HepG2 (cell line): ENCODE measurements at regions not wholly inside any gene's neighbourhood (a gene's known extent, or its start where the extent isn't known, plus 50 kb on each side); places are given as distances from the start of the nearest gene placed in this dataset.

Experiments
- ATAC-seq: fragments of 200-7000 bp; cut with Tn5 transposase; 3 replicates; pipeline ENCODE4 v1.9.1; 2020; ENCODE audit warnings: mild to moderate bottlenecking, moderate library complexity
- BruUV-seq: library from RNA; stranded (reverse); fragments of 400-500 nt; replicated peaks from 2 replicates; lab custom pipeline; 2021; lab: Mats Ljungman, UMichigan
- CTCF ChIA-PET: fragments of 300-600 bp; formaldehyde crosslinking; extraction: SDS; loops from one replicate; lab custom pipeline; 2021; ENCODE audit warnings: low total read pairs, inconsistent platforms, low intra/inter-chr PET ratio; lab: Yijun Ruan, JAX
- POLR2A ChIA-PET: fragments of 350-600 bp; sonication (Branson Sonifier 250); formaldehyde crosslinking; loops from one replicate; lab custom pipeline; 2020; ENCODE audit warnings: antibody characterized with exemption, inconsistent platforms; lab: Yijun Ruan, JAX
- DNase-seq: peaks from one replicate; pipeline ENCODE4 v3.0.0-alpha.2; 2015; ENCODE audit warnings: low spot score
- FAIRE-seq: peaks from 3 replicates; lab custom pipeline; 2011; peaks lifted over from hg19 to GRCh38; lab: Jason Lieb, UNC
- H2AFZ ChIP-seq: one replicate; pipeline ENCODE4 v1.6.1; 2011; ENCODE audit warnings: low read length, inconsistent platforms
- H3K27ac ChIP-seq: fragments of 300-600 bp; 3 replicates; pipeline ENCODE4 v1.8.0; 2011; ENCODE audit warnings: mixed run types, mild to moderate bottlenecking, mixed read lengths, low read length, inconsistent platforms; ENCODE audit not compliant: insufficient read depth; ENCODE audit errors: extremely low read length
- H3K27me3 ChIP-seq, 2 experiments: fragments of 200-600 bp in 1 of 2; 2 replicates in 1 of 2; 3 replicates in 1 of 2; pipeline versions ENCODE4 v1.6.0 to v1.8.0; 2011; ENCODE audit warnings: low read length in 2 of 2, mild to moderate bottlenecking in 2 of 2, moderate library complexity in 2 of 2, inconsistent platforms in 1 of 2; ENCODE audit not compliant: insufficient read depth in 2 of 2, control insufficient read depth in 1 of 2
- H3K36me3 ChIP-seq, 2 experiments: fragments of 200-600 bp in 1 of 2; replicated peaks in 1 of 2; 2 replicates in 1 of 2; 3 replicates in 1 of 2; pipeline versions ENCODE4 v1.5.1 to v1.8.0; 2011; ENCODE audit warnings: low read length in 2 of 2, inconsistent platforms in 1 of 2; ENCODE audit not compliant: insufficient read depth in 2 of 2, control insufficient read depth in 1 of 2
- H3K4me1 ChIP-seq: 2 replicates; pipeline ENCODE4 v1.5.1; 2012; ENCODE audit warnings: low read length, inconsistent platforms; ENCODE audit not compliant: insufficient read depth
- H3K4me2 ChIP-seq: 2 replicates; pipeline ENCODE4 v1.6.0; 2011; ENCODE audit warnings: low read depth, low read length, inconsistent platforms
- H3K4me3 ChIP-seq, 3 experiments: fragments of 200-600 bp in 1 of 3; sonication (generic), shearing (Covaris generic) in 1 of 3; replicated peaks in 1 of 3; 2 replicates each; pipeline ENCODE4 v1.5.1; 2011 to 2016; ENCODE audit warnings: low read length in 3 of 3, inconsistent platforms in 2 of 3, low read depth in 2 of 3, mild to moderate bottlenecking in 2 of 3, control low read depth in 1 of 3, mixed read lengths in 1 of 3; ENCODE audit not compliant: insufficient read depth in 1 of 3
- H3K79me2 ChIP-seq: one replicate; pipeline ENCODE4 v1.6.1; 2011; ENCODE audit warnings: low read length, inconsistent platforms; ENCODE audit not compliant: insufficient read depth
- H3K9ac ChIP-seq: 2 replicates; pipeline ENCODE4 v1.6.0; 2011; ENCODE audit warnings: mild to moderate bottlenecking, low read depth, low read length, inconsistent platforms; ENCODE audit not compliant: insufficient read depth
- H3K9me3 ChIP-seq: 2 replicates; pipeline ENCODE4 v1.5.1; 2012; ENCODE audit warnings: mild to moderate bottlenecking, low read length
- H4K20me1 ChIP-seq: 2 replicates; pipeline ENCODE4 v1.6.0; 2011; ENCODE audit warnings: inconsistent platforms, mild to moderate bottlenecking, low read length, moderate library complexity; ENCODE audit not compliant: insufficient read depth
- TERF1 ChIP-seq: sonication (generic); formaldehyde crosslinking; IDR thresholded peaks from 2 replicates; pipeline ENCODE4 v1.8.0; 2022; ENCODE audit warnings: mild to moderate bottlenecking, missing genetic modification reagents, moderate library complexity
- ZNF367 ChIP-seq: sonication (generic); formaldehyde crosslinking; IDR thresholded peaks from 2 replicates; pipeline ENCODE4 v1.4.0; 2020; ENCODE audit warnings: missing genetic modification reagents, borderline replicate concordance
- ZNF382 ChIP-seq: sonication (generic); formaldehyde crosslinking; IDR thresholded peaks from 2 replicates; pipeline ENCODE4 v1.5.0; 2020; ENCODE audit warnings: missing genetic modification reagents, mild to moderate bottlenecking, borderline replicate concordance
- ZNF44 ChIP-seq: sonication (generic); formaldehyde crosslinking; IDR thresholded peaks from 2 replicates; pipeline ENCODE4 v1.5.1; 2020; ENCODE audit warnings: mild to moderate bottlenecking, missing genetic modification reagents
- ZNF496 ChIP-seq: sonication (generic); formaldehyde crosslinking; IDR thresholded peaks from 2 replicates; pipeline ENCODE4 v1.8.1; 2023; ENCODE audit warnings: mild to moderate bottlenecking, moderate library complexity, missing genetic modification reagents; ENCODE audit not compliant: insufficient replicate concordance
- ZNF563 ChIP-seq: sonication (generic); formaldehyde crosslinking; IDR thresholded peaks from 2 replicates; pipeline ENCODE4 v1.8.0; 2022; ENCODE audit warnings: mild to moderate bottlenecking, moderate library complexity, missing genetic modification reagents
- WGBS: methylation state at CpG from one replicate; pipeline ENCODE4 v1.1.6; 2017; ENCODE audit warnings: low lambda C conversion rate; 5-methylcytosine and 5-hydroxymethylcytosine counted together
- in situ Hi-C: cut with HindIII; loops from 2 replicates; pipeline ENCODE4 v1.10.0; 2017; ENCODE audit warnings: low pct_unique_long_range_greater_than_20kb; ENCODE audit not compliant: extremely low pct_ligation_motif_present
- intact Hi-C: fragments of 100-400 bp; cut with micrococcal nuclease; formaldehyde crosslinking; loops from one replicate; pipeline ENCODE4 v1.10.0; 2022; ENCODE audit not compliant: unreplicated experiment
- TF ChIP-seq, protein P1 (sequence below): sonication (generic); formaldehyde crosslinking; IDR thresholded peaks from 2 replicates; pipeline ENCODE4 v1.8.0; 2022; ENCODE audit warnings: low read depth, missing genetic modification reagents
- TF ChIP-seq, protein P2 (sequence below): sonication (generic); formaldehyde crosslinking; IDR thresholded peaks from 2 replicates; pipeline ENCODE4 v1.9.0; 2021; ENCODE audit warnings: missing genetic modification reagents, mild to moderate bottlenecking, borderline replicate concordance

DNA sequence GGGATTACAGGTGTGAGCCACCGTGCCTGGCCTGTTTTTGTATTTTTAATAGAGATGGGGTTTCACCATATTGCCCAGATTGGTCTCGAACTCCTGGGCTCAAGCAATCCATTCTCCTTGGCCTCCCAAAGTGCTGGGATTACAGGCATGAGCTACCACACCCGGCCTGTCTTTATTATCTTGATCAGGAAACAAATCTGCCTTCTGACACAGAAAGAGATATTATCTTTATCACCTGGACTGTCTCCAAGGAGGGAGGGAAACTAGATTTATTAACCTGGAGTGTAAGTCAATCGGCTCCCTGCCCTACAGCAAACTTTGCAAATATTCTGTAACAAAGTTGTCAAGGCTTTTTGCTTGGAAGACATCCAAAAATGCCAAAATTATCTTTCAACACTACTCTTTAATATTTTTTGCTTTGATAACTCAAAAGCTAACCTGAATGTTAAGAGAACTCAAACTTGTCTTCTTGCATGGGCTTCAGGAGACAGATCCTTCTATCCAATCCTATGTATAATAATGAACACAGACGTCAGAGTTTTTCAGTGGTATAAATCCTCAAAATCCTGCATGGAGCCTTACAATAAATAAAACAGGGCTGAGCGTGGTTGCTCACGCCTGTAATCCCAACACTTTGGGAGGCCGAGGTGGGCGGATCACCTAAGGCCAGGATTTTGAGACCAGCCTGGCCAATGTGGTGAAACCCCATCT is 85.0 kb upstream of the LOC128125822 start (continued):
- TF ChIP-seq, protein P1, sequence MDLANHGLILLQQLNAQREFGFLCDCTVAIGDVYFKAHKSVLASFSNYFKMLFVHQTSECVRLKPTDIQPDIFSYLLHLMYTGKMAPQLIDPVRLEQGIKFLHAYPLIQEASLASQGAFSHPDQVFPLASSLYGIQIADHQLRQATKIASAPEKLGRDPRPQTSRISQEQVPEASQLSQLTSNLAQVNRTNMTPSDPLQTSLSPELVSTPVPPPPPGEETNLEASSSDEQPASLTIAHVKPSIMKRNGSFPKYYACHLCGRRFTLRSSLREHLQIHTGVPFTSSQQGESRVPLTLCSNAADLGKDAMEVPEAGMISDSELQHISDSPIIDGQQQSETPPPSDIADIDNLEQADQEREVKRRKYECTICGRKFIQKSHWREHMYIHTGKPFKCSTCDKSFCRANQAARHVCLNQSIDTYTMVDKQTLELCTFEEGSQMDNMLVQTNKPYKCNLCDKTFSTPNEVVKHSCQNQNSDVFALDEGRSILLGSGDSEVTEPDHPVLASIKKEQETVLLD (CRISPR knock-in tag) = no peak
- TF ChIP-seq, protein P2, sequence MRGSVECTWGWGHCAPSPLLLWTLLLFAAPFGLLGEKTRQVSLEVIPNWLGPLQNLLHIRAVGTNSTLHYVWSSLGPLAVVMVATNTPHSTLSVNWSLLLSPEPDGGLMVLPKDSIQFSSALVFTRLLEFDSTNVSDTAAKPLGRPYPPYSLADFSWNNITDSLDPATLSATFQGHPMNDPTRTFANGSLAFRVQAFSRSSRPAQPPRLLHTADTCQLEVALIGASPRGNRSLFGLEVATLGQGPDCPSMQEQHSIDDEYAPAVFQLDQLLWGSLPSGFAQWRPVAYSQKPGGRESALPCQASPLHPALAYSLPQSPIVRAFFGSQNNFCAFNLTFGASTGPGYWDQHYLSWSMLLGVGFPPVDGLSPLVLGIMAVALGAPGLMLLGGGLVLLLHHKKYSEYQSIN = no peak
- TF ChIP-seq ZNF382 (CRISPR knock-in tag) (no peak), ZNF563 (CRISPR knock-in tag) (no peak)

- intact Hi-C loops (no loop called here), in situ Hi-C loops (no loop called here)
- no peak overlapping the region for H3K4me3 ChIP-seq
- no TSS peak for BruUV-seq
- H3K9me3 ChIP-seq = no peaks in the 10 kb centered on the region
- ATAC-seq = no peak
- CTCF ChIA-PET = no interaction called here
- DNase-seq = no peak
- H3K36me3 ChIP-seq = no peaks in the 10 kb centered on the region
- TF ChIP-seq ZNF44 (no peak), ZNF496 (CRISPR knock-in tag) (no peak), TERF1 (CRISPR knock-in tag) (no peak), ZNF367 (CRISPR knock-in tag) (no peak)
- H3K4me2 ChIP-seq = no peak overlapping the region
- no peak overlapping the region for H2AFZ ChIP-seq
- WGBS = 94% methylated on average over 2 of the region's 2 CpGs
- no peaks in the 10 kb centered on the region for H4K20me1 ChIP-seq
- POLR2A ChIA-PET = no interaction called here
- H3K4me1 ChIP-seq = peaks cover 21% of the 10 kb centered on the region
- H3K27ac ChIP-seq = no peak overlapping the region
- H3K79me2 ChIP-seq = no peaks in the 10 kb centered on the region
- no peak overlapping the region for H3K9ac ChIP-seq
- H3K27me3 ChIP-seq = no peaks in the 10 kb centered on the region
- FAIRE-seq = no peak
Measured at GRCh38 chr6:63491119-63491518, 81.2 kb upstream of the LOC128125822 start.
